CD4-positive, alpha-beta memory T cell (primary cell): ENCODE measurements at regions not wholly inside any gene's neighbourhood (a gene's known extent, or its start where the extent isn't known, plus 50 kb on each side); places are given as distances from the start of the nearest gene placed in this dataset.

Source experiments
- CTCF ChIA-PET: fragments of 350-600 bp; sonication (Branson Sonifier 250); formaldehyde crosslinking; loops from one replicate; lab custom pipeline; 2021; ENCODE audit warnings: inconsistent platforms; ENCODE audit not compliant: partially characterized antibody; lab: Charles Lee
- POLR2A ChIA-PET: fragments of 350-600 bp; sonication (Branson Sonifier 250); formaldehyde crosslinking; loops from one replicate; lab custom pipeline; 2021; ENCODE audit not compliant: partially characterized antibody; lab: Charles Lee
- DNase-seq, 5 donors: peaks; one replicate each; pipeline versions ENCODE4 v3.0.0 to v3.0.0-alpha.2; 2020 to 2022; ENCODE audit warnings: mixed read lengths in 1 of 5
- H3K27ac ChIP-seq: one replicate; pipeline ENCODE4 v1.7.0; 2013; ENCODE audit warnings: low read depth, low read length
- H3K27me3 ChIP-seq: 2 replicates; pipeline ENCODE4 v1.7.0; 2013; ENCODE audit warnings: mild to moderate bottlenecking, low read length, moderate library complexity; ENCODE audit not compliant: insufficient read depth
- H3K36me3 ChIP-seq: 2 replicates; pipeline ENCODE4 v1.7.0; 2013; ENCODE audit warnings: mild to moderate bottlenecking, low read length, moderate library complexity; ENCODE audit not compliant: insufficient read depth
- H3K4me1 ChIP-seq: 2 replicates; pipeline ENCODE4 v1.7.0; 2013; ENCODE audit warnings: mild to moderate bottlenecking, low read length, moderate library complexity; ENCODE audit not compliant: insufficient read depth
- H3K4me3 ChIP-seq, 2 donors: one replicate each; pipeline ENCODE4 v1.7.0; 2013; ENCODE audit warnings: low read length in 2 of 2, mild to moderate bottlenecking in 1 of 2
- H3K9me3 ChIP-seq, 2 donors: one replicate each; pipeline ENCODE4 v1.7.0; 2013; ENCODE audit warnings: low read length in 2 of 2, control low read depth in 1 of 2; ENCODE audit not compliant: control insufficient read depth in 1 of 2
- H3K27ac Mint-ChIP-seq, 7 donors: one replicate each; pipeline ENCODE4 v1.8.0; 2020 to 2021; ENCODE audit warnings: mixed read lengths in 7 of 7, mild to moderate bottlenecking in 6 of 7, inconsistent platforms in 3 of 7, moderate library complexity in 3 of 7
- H3K27me3 Mint-ChIP-seq, 2 donors: one replicate each; pipeline ENCODE4 v1.8.0; 2020 to 2021; ENCODE audit warnings: mixed read lengths in 2 of 2
- H3K36me3 Mint-ChIP-seq, 2 donors: one replicate each; pipeline ENCODE4 v1.8.0; 2020 to 2021; ENCODE audit warnings: mixed read lengths in 2 of 2, inconsistent platforms in 1 of 2, mild to moderate bottlenecking in 1 of 2
- H3K4me1 Mint-ChIP-seq, 4 donors: one replicate each; pipeline ENCODE4 v1.8.0; 2020 to 2021; ENCODE audit warnings: mixed read lengths in 4 of 4, mild to moderate bottlenecking in 1 of 4
- H3K4me3 Mint-ChIP-seq, 8 donors: one replicate each; pipeline ENCODE4 v1.8.0; 2020 to 2021; ENCODE audit warnings: mixed read lengths in 8 of 8, mild to moderate bottlenecking in 7 of 8, moderate library complexity in 6 of 8, inconsistent platforms in 3 of 8
- H3K9me3 Mint-ChIP-seq, 8 donors: one replicate each; pipeline ENCODE4 v1.8.0; 2020 to 2021; ENCODE audit warnings: mixed read lengths in 8 of 8, mild to moderate bottlenecking in 5 of 8, inconsistent platforms in 3 of 8, moderate library complexity in 1 of 8
- intact Hi-C: fragments of 100-400 bp; cut with micrococcal nuclease; formaldehyde crosslinking; loops from one replicate; pipeline ENCODE4 v1.15.1; 2023

GRCh38 chr1:59146056-59146455 is 150.8 kb upstream of the FGGY start:
- H3K36me3 ChIP-seq = no peaks in the 10 kb centered on the region

GRCh38 chr1:59146651-59147358 is 150.1 kb upstream of the FGGY start:
- POLR2A ChIA-PET = interaction anchor here (1.0 kb wide), 1 partner anchor 363 kb away, joined by 4 read pairs; the partner anchor contains the start of gene JUN
- peak overlapping the region; percentile 26 for H3K27ac ChIP-seq
- no peaks in the 10 kb centered on the region for H3K9me3 Mint-ChIP-seq
- no peaks in the 10 kb centered on the region for H3K36me3 Mint-ChIP-seq
- CTCF ChIA-PET = no interaction called here
- H3K9me3 ChIP-seq = no peaks in the 10 kb centered on the region
- no peaks in the 10 kb centered on the region for H3K27me3 Mint-ChIP-seq
- H3K4me3 Mint-ChIP-seq = peak overlapping the region; percentile 86 to 97 (median 92)
- H3K36me3 ChIP-seq = no peaks in the 10 kb centered on the region
- H3K27me3 ChIP-seq = no peaks in the 10 kb centered on the region
- intact Hi-C loops = loop anchor here (2.0 kb wide), 1 partner anchor 362 kb away; the partner anchor contains the start of gene JUN
- H3K4me1 ChIP-seq = peaks cover 14% of the 10 kb centered on the region
- peak overlapping the region in 1 of 2 donors; percentile 38 for H3K4me3 ChIP-seq
- DNase-seq = peak in 4 of 5 donors; percentile 16 to 39 (median 24)
- peak overlapping the region in 5 of 7 donors; percentile 47 to 93 (median 91) for H3K27ac Mint-ChIP-seq
- peaks cover 11 to 27% (median 16%) of the 10 kb centered on the region in 4 donors for H3K4me1 Mint-ChIP-seq

More at GRCh38 chr1:59146056-59146455, 150.8 kb upstream of the FGGY start:
- Mint-ChIP-seq H3K4me1 (peaks cover 11 to 23% (median 16%) of the 10 kb centered on the region in 4 donors), H3K4me3 (peak overlapping the region; percentile 86 to 97 (median 92)), H3K9me3 (no peaks in the 10 kb centered on the region), H3K36me3 (no peaks in the 10 kb centered on the region), H3K27me3 (no peaks in the 10 kb centered on the region), H3K27ac (peak overlapping the region in 3 of 7 donors; percentile 47 to 91 (median 90))
- CTCF ChIA-PET = no interaction called here
- H3K4me3 ChIP-seq = peak overlapping the region in 1 of 2 donors; percentile 38
- H3K4me1 ChIP-seq = peaks cover 14% of the 10 kb centered on the region
- H3K27ac ChIP-seq = no peak overlapping the region
- intact Hi-C loops = loop anchor here (2.0 kb wide), 1 partner anchor 361 kb away; the partner anchor contains the start of gene JUN
- H3K9me3 ChIP-seq = no peaks in the 10 kb centered on the region
- DNase-seq = no peak
- POLR2A ChIA-PET = interaction anchor here (1.0 kb wide), 1 partner anchor 362 kb away, joined by 4 read pairs; the partner anchor contains the start of gene JUN
- no peaks in the 10 kb centered on the region for H3K27me3 ChIP-seq

- DNase-seq = no peak
- Histone ChIP-seq H3K4me3 (no peak overlapping the region), H3K36me3 (no peaks in the 10 kb centered on the region), H3K27me3 (no peaks in the 10 kb centered on the region), H3K27ac (no peak overlapping the region), H3K9me3 (no peaks in the 10 kb centered on the region), H3K4me1 (peaks cover 14% of the 10 kb centered on the region)
- ChIA-PET CTCF (no interaction called here), POLR2A (no interaction called here)
- intact Hi-C loops = no loop called here
- no peaks in the 10 kb centered on the region for H3K9me3 Mint-ChIP-seq
- peaks cover 9 to 24% (median 13%) of the 10 kb centered on the region in 4 donors for H3K4me1 Mint-ChIP-seq
- H3K4me3 Mint-ChIP-seq = no peak overlapping the region
- no peaks in the 10 kb centered on the region for H3K27me3 Mint-ChIP-seq
- no peaks in the 10 kb centered on the region for H3K36me3 Mint-ChIP-seq
- H3K27ac Mint-ChIP-seq = no peak overlapping the region
Measured at GRCh38 chr1:59149435-59149834, 147.5 kb upstream of the FGGY start.

GRCh38 chr1:59150577-59151386 is 146.1 kb upstream of the FGGY start:
- H3K4me3 ChIP-seq = no peak overlapping the region
- no peaks in the 10 kb centered on the region for H3K27me3 ChIP-seq
- H3K4me1 Mint-ChIP-seq = peaks cover 9 to 24% (median 13%) of the 10 kb centered on the region in 4 donors
- ChIA-PET CTCF (no interaction called here), POLR2A (no interaction called here)
- peak overlapping the region in 3 of 8 donors; percentile 32 to 48 (median 43) for H3K4me3 Mint-ChIP-seq
- no peaks in the 10 kb centered on the region for H3K9me3 Mint-ChIP-seq
- no peak for DNase-seq
- H3K27ac Mint-ChIP-seq = peak overlapping the region in 3 of 7 donors; percentile 17 to 48 (median 20)
- no peaks in the 10 kb centered on the region for H3K27me3 Mint-ChIP-seq
- no peak overlapping the region for H3K27ac ChIP-seq
- peaks cover 14% of the 10 kb centered on the region for H3K4me1 ChIP-seq
- no peaks in the 10 kb centered on the region for H3K9me3 ChIP-seq
- no peaks in the 10 kb centered on the region for H3K36me3 ChIP-seq
- intact Hi-C loops = no loop called here
- H3K36me3 Mint-ChIP-seq = no peaks in the 10 kb centered on the region

- H3K27ac Mint-ChIP-seq = no peak overlapping the region
Measured at GRCh38 chr1:59151387-59151761, 145.5 kb upstream of the FGGY start.

GRCh38 chr1:59151860-59152259 is 145.0 kb upstream of the FGGY start:
- CTCF ChIA-PET = interaction anchor here (1.1 kb wide), 1 partner anchor 370 kb away, joined by 3 read pairs; no protein-coding TSS in a partner anchor
- no peaks in the 10 kb centered on the region for H3K9me3 ChIP-seq

More at GRCh38 chr1:59151387-59151761, 145.5 kb upstream of the FGGY start:
- ChIA-PET POLR2A (no interaction called here), CTCF (interaction anchor here (1.1 kb wide), 1 partner anchor 370 kb away, joined by 3 read pairs; no protein-coding TSS in a partner anchor)
- Histone ChIP-seq H3K27ac (no peak overlapping the region), H3K36me3 (no peaks in the 10 kb centered on the region), H3K4me3 (no peak overlapping the region), H3K27me3 (no peaks in the 10 kb centered on the region), H3K4me1 (peaks cover 10% of the 10 kb centered on the region), H3K9me3 (no peaks in the 10 kb centered on the region)
- no peaks in the 10 kb centered on the region for H3K27me3 Mint-ChIP-seq
- intact Hi-C loops = no loop called here
- no peak for DNase-seq
- H3K9me3 Mint-ChIP-seq = no peaks in the 10 kb centered on the region
- H3K36me3 Mint-ChIP-seq = no peaks in the 10 kb centered on the region
- no peak overlapping the region for H3K4me3 Mint-ChIP-seq
- H3K4me1 Mint-ChIP-seq = peaks cover 7 to 20% (median 10%) of the 10 kb centered on the region in 4 donors

GRCh38 chr1:59152511-59152910 is 144.4 kb upstream of the FGGY start:
- ChIA-PET POLR2A (no interaction called here), CTCF (interaction anchor here (1.1 kb wide), 1 partner anchor 371 kb away, joined by 3 read pairs; no protein-coding TSS in a partner anchor)
- H3K4me3 Mint-ChIP-seq = no peak overlapping the region
- intact Hi-C loops = no loop called here
- DNase-seq = no peak
- H3K36me3 ChIP-seq = no peaks in the 10 kb centered on the region
- H3K4me3 ChIP-seq = no peak overlapping the region
- H3K27ac Mint-ChIP-seq = no peak overlapping the region
- H3K27ac ChIP-seq = no peak overlapping the region
- H3K27me3 Mint-ChIP-seq = no peaks in the 10 kb centered on the region
- H3K27me3 ChIP-seq = no peaks in the 10 kb centered on the region
- peaks cover 0 to 6% (median 3%) of the 10 kb centered on the region in 8 donors for H3K9me3 Mint-ChIP-seq
- no peaks in the 10 kb centered on the region for H3K9me3 ChIP-seq
- peaks cover 4 to 17% (median 7%) of the 10 kb centered on the region in 4 donors for H3K4me1 Mint-ChIP-seq
- H3K4me1 ChIP-seq = peaks cover 5% of the 10 kb centered on the region
- no peaks in the 10 kb centered on the region for H3K36me3 Mint-ChIP-seq

More at GRCh38 chr1:59151860-59152259, 145.0 kb upstream of the FGGY start:
- DNase-seq = no peak
- Histone ChIP-seq H3K27ac (no peak overlapping the region), H3K4me3 (no peak overlapping the region), H3K27me3 (no peaks in the 10 kb centered on the region), H3K36me3 (no peaks in the 10 kb centered on the region), H3K4me1 (peaks cover 9% of the 10 kb centered on the region)
- Mint-ChIP-seq H3K9me3 (peaks cover 0 to 1% (median 0%) of the 10 kb centered on the region in 8 donors), H3K27me3 (no peaks in the 10 kb centered on the region), H3K36me3 (no peaks in the 10 kb centered on the region), H3K27ac (peak overlapping the region in 1 of 7 donors; percentile 8), H3K4me1 (peaks cover 4 to 17% (median 7%) of the 10 kb centered on the region in 4 donors), H3K4me3 (no peak overlapping the region)
- POLR2A ChIA-PET = no interaction called here
- intact Hi-C loops = no loop called here
